GM23338 (cell line): ENCODE measurements at regions not wholly inside any gene's neighbourhood (a gene's known extent, or its start where the extent isn't known, plus 50 kb on each side); places are given as distances from the start of the nearest gene placed in this dataset.

ENCODE experiments used
- ATAC-seq: fragments of 200-7000 bp; cut with Tn5 transposase; 3 replicates; pipeline ENCODE4 v1.9.1; 2020
- DNase-seq: peaks from one replicate; pipeline ENCODE4 v3.0.0-alpha.2; 2015; ENCODE audit warnings: low spot score
- H2AFZ ChIP-seq: fragments of 200-600 bp; sonication (generic); 2 replicates; pipeline ENCODE4 v1.8.0; 2016; ENCODE audit warnings: antibody characterized with exemption, mild to moderate bottlenecking, moderate library complexity
- H3F3A ChIP-seq: fragments of 200-600 bp; sonication (generic); replicated peaks from 2 replicates; pipeline ENCODE4 v1.8.0; 2017; ENCODE audit warnings: antibody characterized with exemption, mixed run types, low read depth
- H3K27ac ChIP-seq: fragments of 200-600 bp; sonication (generic); 2 replicates; pipeline ENCODE4 v1.6.1; 2016; ENCODE audit warnings: low read depth
- H3K27me3 ChIP-seq: fragments of 200-600 bp; sonication (generic); 2 replicates; pipeline ENCODE4 v1.8.0; 2016; ENCODE audit warnings: mild to moderate bottlenecking, mixed run types, moderate library complexity; ENCODE audit not compliant: insufficient read depth
- H3K36me3 ChIP-seq: fragments of 200-600 bp; sonication (generic); 2 replicates; pipeline ENCODE4 v1.8.0; 2016; ENCODE audit warnings: mild to moderate bottlenecking; ENCODE audit not compliant: insufficient read depth
- H3K4me1 ChIP-seq: fragments of 200-600 bp; sonication (generic); 2 replicates; pipeline ENCODE4 v1.8.0; 2016; ENCODE audit warnings: mild to moderate bottlenecking, moderate library complexity; ENCODE audit not compliant: insufficient read depth
- H3K4me2 ChIP-seq: fragments of 200-600 bp; sonication (generic); 2 replicates; pipeline ENCODE4 v1.7.1; 2017; ENCODE audit warnings: mixed run types
- H3K4me3 ChIP-seq: fragments of 200-600 bp; sonication (generic); 2 replicates; pipeline ENCODE4 v1.6.1; 2016; ENCODE audit warnings: mixed run types
- H3K79me2 ChIP-seq: fragments of 200-600 bp; sonication (generic); replicated peaks from 2 replicates; pipeline ENCODE4 v1.8.0; 2017; ENCODE audit warnings: mild to moderate bottlenecking; ENCODE audit not compliant: insufficient read depth
- H3K9me2 ChIP-seq: fragments of 200-600 bp; sonication (generic); 2 replicates; pipeline ENCODE4 v1.8.0; 2017; ENCODE audit not compliant: insufficient read depth
- H4K20me1 ChIP-seq: fragments of 200-600 bp; sonication (generic); replicated peaks from 2 replicates; pipeline ENCODE4 v1.8.0; 2017; ENCODE audit warnings: mild to moderate bottlenecking; ENCODE audit not compliant: insufficient read depth
- H3K27ac Mint-ChIP-seq: 2 replicates; pipeline ENCODE4 v1.8.0; 2020; ENCODE audit warnings: inconsistent platforms, mild to moderate bottlenecking, moderate library complexity, mixed read lengths
- H3K27me3 Mint-ChIP-seq: 3 replicates; pipeline ENCODE4 v1.8.0; 2022; ENCODE audit warnings: low read depth, mild to moderate bottlenecking, moderate library complexity, mixed read lengths, inconsistent platforms; ENCODE audit not compliant: insufficient read depth, poor library complexity
- H3K36me3 Mint-ChIP-seq: 3 replicates; pipeline ENCODE4 v1.8.0; 2021; ENCODE audit warnings: low read depth, mild to moderate bottlenecking, inconsistent platforms, moderate library complexity, mixed read lengths
- H3K4me1 Mint-ChIP-seq: 3 replicates; pipeline ENCODE4 v1.8.0; 2020; ENCODE audit warnings: mild to moderate bottlenecking, inconsistent platforms, mixed read lengths
- H3K4me3 Mint-ChIP-seq: 3 replicates; pipeline ENCODE4 v1.8.0; 2021; ENCODE audit warnings: moderate library complexity, mild to moderate bottlenecking, inconsistent platforms, mixed read lengths
- H3K9me3 Mint-ChIP-seq: 3 replicates; pipeline ENCODE4 v1.8.0; 2020; ENCODE audit warnings: moderate library complexity, mild to moderate bottlenecking, inconsistent platforms, mixed read lengths
- EZH2 ChIP-seq: fragments of 200-600 bp; sonication (generic); IDR thresholded peaks from one replicate; pipeline ENCODE4 v1.8.0; 2017; ENCODE audit warnings: antibody characterized with exemption, mild to moderate bottlenecking, low read depth; ENCODE audit not compliant: unreplicated experiment
- EZH2phosphoT487 ChIP-seq: fragments of 200-600 bp; sonication (generic); IDR thresholded peaks from one replicate; pipeline ENCODE4 v1.8.1; 2018; ENCODE audit warnings: antibody characterized with exemption; ENCODE audit not compliant: unreplicated experiment
- NANOG ChIP-seq: IDR thresholded peaks from 2 replicates; pipeline ENCODE4 v1.6.1; 2016; ENCODE audit warnings: antibody characterized with exemption, borderline replicate concordance
- STAT1 ChIP-seq: IDR thresholded peaks from one replicate; pipeline ENCODE4 v1.6.1; 2016; ENCODE audit warnings: antibody characterized with exemption; ENCODE audit not compliant: unreplicated experiment
- ZNF114 ChIP-seq: fragments of 250-450 bp; sonication (Bioruptor Pico); IDR thresholded peaks from 2 replicates; pipeline ENCODE4 v1.5.0; 2020; ENCODE audit warnings: mild to moderate bottlenecking, moderate library complexity
- TF ChIP-seq, protein P1 (sequence below): IDR thresholded peaks from one replicate; pipeline ENCODE4 v1.6.1; 2018; ENCODE audit warnings: antibody characterized with exemption; ENCODE audit not compliant: unreplicated experiment
- TF ChIP-seq, protein P2 (sequence below), 2 experiments: fragments of 200-600 bp in 1 of 2; sonication (generic) in 1 of 2; conservative IDR thresholded peaks; 2 replicates each; pipeline versions ENCODE4 v1.5.1 to v1.6.1; 2016 to 2017; ENCODE audit warnings: antibody characterized with exemption in 2 of 2, low read depth in 2 of 2, mild to moderate bottlenecking in 2 of 2, moderate library complexity in 1 of 2
- TF ChIP-seq, protein P3 (sequence below): IDR thresholded peaks from 2 replicates; pipeline ENCODE4 v1.6.1; 2016; ENCODE audit warnings: antibody characterized with exemption

DNA sequence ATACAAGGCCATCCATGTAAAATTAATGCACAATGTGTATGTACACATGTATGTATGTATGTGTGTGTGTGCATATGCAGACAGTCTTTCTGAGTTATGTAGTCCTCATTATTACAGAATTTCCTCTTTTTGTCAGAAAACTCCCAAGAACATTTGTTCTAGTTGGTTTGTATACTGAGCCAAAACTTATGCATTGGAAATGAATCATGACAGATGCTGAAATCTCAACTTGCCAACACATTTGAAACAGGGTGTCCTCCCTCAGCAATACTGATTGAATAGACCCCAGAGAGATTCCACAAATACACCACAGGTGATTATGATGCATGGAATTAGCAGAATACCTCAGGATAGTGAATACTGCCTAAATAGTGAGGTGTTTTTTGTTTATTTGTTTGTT lies 472.9 kb upstream of the PCDH15 start (continued):
- TF ChIP-seq, protein P1, sequence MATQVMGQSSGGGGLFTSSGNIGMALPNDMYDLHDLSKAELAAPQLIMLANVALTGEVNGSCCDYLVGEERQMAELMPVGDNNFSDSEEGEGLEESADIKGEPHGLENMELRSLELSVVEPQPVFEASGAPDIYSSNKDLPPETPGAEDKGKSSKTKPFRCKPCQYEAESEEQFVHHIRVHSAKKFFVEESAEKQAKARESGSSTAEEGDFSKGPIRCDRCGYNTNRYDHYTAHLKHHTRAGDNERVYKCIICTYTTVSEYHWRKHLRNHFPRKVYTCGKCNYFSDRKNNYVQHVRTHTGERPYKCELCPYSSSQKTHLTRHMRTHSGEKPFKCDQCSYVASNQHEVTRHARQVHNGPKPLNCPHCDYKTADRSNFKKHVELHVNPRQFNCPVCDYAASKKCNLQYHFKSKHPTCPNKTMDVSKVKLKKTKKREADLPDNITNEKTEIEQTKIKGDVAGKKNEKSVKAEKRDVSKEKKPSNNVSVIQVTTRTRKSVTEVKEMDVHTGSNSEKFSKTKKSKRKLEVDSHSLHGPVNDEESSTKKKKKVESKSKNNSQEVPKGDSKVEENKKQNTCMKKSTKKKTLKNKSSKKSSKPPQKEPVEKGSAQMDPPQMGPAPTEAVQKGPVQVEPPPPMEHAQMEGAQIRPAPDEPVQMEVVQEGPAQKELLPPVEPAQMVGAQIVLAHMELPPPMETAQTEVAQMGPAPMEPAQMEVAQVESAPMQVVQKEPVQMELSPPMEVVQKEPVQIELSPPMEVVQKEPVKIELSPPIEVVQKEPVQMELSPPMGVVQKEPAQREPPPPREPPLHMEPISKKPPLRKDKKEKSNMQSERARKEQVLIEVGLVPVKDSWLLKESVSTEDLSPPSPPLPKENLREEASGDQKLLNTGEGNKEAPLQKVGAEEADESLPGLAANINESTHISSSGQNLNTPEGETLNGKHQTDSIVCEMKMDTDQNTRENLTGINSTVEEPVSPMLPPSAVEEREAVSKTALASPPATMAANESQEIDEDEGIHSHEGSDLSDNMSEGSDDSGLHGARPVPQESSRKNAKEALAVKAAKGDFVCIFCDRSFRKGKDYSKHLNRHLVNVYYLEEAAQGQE: no peak

DNA sequence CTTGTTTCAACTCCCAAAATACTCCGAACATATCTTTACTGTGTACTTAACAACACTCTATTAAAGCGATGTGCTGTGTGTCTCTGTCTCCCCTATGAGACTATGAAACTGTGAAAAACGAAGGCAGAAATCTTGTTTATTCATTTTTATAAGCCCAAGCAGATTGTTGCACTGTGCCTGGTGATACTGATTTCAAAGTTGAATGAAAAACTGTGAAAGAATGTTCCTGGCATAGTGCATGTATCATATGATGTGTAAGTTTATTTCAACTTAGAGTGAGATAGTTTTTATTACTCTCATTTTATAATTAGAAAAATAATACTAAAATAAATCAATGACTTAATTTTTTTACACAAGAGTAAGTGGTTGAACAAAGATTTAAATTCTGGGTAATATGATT lies 471.9 kb upstream of the PCDH15 start:
- Histone ChIP-seq H3K4me1 (no peaks in the 10 kb centered on the region), H3K27me3 (no peaks in the 10 kb centered on the region), H2AFZ (no peak overlapping the region), H3F3A (no peaks in the 10 kb centered on the region), H3K79me2 (no peaks in the 10 kb centered on the region), H3K4me2 (no peak overlapping the region), H3K4me3 (no peak overlapping the region), H3K36me3 (no peaks in the 10 kb centered on the region), H3K27ac (no peak overlapping the region), H3K9me2 (no peaks in the 10 kb centered on the region), H4K20me1 (no peaks in the 10 kb centered on the region)
- no peak overlapping the region for H3K27ac Mint-ChIP-seq
- no peak overlapping the region for H3K4me3 Mint-ChIP-seq
- ATAC-seq (no peak), DNase-seq (no peak)
- H3K9me3 Mint-ChIP-seq: no peaks in the 10 kb centered on the region
- peaks cover 2% of the 10 kb centered on the region for H3K27me3 Mint-ChIP-seq
- H3K4me1 Mint-ChIP-seq: no peaks in the 10 kb centered on the region
- TF ChIP-seq ZNF114 (CRISPR knock-in tag): no peak
- TF ChIP-seq, protein P1: no peak
- H3K36me3 Mint-ChIP-seq: no peaks in the 10 kb centered on the region

DNA sequence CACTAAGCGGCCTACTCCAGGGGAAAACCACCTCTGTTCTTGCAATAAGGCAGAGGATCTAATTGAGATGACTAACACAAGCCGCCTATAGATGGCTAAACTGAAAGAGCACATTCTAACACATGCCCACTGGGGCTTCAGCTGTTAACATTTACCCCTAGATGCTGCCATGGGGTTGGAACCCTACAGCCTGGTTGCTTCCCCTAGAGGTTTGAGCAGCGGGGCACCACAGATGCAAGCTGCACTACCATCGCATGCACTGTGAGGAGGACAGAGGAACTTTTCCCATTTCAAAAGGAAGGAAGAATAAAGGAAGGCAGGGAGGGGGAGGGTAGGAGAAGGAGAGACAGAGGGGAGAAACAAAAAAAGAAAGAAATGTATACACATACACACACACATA lies 465.8 kb upstream of the PCDH15 start:
- Mint-ChIP-seq H3K27ac (no peak overlapping the region), H3K27me3 (peaks cover 2% of the 10 kb centered on the region), H3K9me3 (no peaks in the 10 kb centered on the region), H3K36me3 (no peaks in the 10 kb centered on the region), H3K4me1 (peaks cover 8% of the 10 kb centered on the region), H3K4me3 (no peak overlapping the region)
- H3K79me2 ChIP-seq: no peaks in the 10 kb centered on the region
- H3K4me1 ChIP-seq: peaks cover 9% of the 10 kb centered on the region
- H3K4me2 ChIP-seq: no peak overlapping the region
- peak overlapping the region; percentile 63 for H2AFZ ChIP-seq
- no peaks in the 10 kb centered on the region for H3K27me3 ChIP-seq
- peak; percentile 57 for ATAC-seq
- DNase-seq: peak; percentile 10
- no peaks in the 10 kb centered on the region; the same call in 1 of the 2 replicates for H3K9me2 ChIP-seq
- H3K36me3 ChIP-seq: no peaks in the 10 kb centered on the region
- H4K20me1 ChIP-seq: no peaks in the 10 kb centered on the region
- H3K27ac ChIP-seq: no peak overlapping the region
- H3K4me3 ChIP-seq: no peak overlapping the region
- H3F3A ChIP-seq: no peaks in the 10 kb centered on the region
- TF ChIP-seq, protein P2, sequence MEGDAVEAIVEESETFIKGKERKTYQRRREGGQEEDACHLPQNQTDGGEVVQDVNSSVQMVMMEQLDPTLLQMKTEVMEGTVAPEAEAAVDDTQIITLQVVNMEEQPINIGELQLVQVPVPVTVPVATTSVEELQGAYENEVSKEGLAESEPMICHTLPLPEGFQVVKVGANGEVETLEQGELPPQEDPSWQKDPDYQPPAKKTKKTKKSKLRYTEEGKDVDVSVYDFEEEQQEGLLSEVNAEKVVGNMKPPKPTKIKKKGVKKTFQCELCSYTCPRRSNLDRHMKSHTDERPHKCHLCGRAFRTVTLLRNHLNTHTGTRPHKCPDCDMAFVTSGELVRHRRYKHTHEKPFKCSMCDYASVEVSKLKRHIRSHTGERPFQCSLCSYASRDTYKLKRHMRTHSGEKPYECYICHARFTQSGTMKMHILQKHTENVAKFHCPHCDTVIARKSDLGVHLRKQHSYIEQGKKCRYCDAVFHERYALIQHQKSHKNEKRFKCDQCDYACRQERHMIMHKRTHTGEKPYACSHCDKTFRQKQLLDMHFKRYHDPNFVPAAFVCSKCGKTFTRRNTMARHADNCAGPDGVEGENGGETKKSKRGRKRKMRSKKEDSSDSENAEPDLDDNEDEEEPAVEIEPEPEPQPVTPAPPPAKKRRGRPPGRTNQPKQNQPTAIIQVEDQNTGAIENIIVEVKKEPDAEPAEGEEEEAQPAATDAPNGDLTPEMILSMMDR (conservative IDR thresholded peaks at IDR 0.05; ENCODE audit: low read depth in 2 of 2): no peak
- TF ChIP-seq, protein P3, sequence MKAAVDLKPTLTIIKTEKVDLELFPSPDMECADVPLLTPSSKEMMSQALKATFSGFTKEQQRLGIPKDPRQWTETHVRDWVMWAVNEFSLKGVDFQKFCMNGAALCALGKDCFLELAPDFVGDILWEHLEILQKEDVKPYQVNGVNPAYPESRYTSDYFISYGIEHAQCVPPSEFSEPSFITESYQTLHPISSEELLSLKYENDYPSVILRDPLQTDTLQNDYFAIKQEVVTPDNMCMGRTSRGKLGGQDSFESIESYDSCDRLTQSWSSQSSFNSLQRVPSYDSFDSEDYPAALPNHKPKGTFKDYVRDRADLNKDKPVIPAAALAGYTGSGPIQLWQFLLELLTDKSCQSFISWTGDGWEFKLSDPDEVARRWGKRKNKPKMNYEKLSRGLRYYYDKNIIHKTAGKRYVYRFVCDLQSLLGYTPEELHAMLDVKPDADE: no peak
- TF ChIP-seq NANOG (no peak), EZH2phosphoT487 (no peak), EZH2 (no peak), STAT1 (no peak)
